Activated naive CD4-positive, alpha-beta T cell treated with anti-CD3 and anti-CD28 coated beads for 36 hours (primary cell): ENCODE measurements at regions not wholly inside any gene's neighbourhood (a gene's known extent, or its start where the extent isn't known, plus 50 kb on each side); places are given as distances from the start of the nearest gene placed in this dataset.

Experiments used
- CTCF ChIA-PET: fragments of 350-600 bp; sonication (Branson Sonifier 250); formaldehyde crosslinking; loops from one replicate; lab custom pipeline; 2021; ENCODE audit warnings: antibody characterized with exemption; lab: Charles Lee
- DNase-seq: peaks from one replicate; pipeline ENCODE4 v3.0.0-alpha.2; 2020
- H3K27ac Mint-ChIP-seq: one replicate; pipeline ENCODE4 v1.8.0; 2021; ENCODE audit warnings: mild to moderate bottlenecking, mixed read lengths
- H3K27me3 Mint-ChIP-seq: one replicate; pipeline ENCODE4 v1.8.0; 2021; ENCODE audit warnings: low read depth, mixed read lengths
- H3K36me3 Mint-ChIP-seq: one replicate; pipeline ENCODE4 v1.8.0; 2021; ENCODE audit warnings: low read depth, mixed read lengths
- H3K4me1 Mint-ChIP-seq: one replicate; pipeline ENCODE4 v1.8.0; 2021; ENCODE audit warnings: low read depth, mixed read lengths
- H3K4me3 Mint-ChIP-seq: one replicate; pipeline ENCODE4 v1.8.0; 2021; ENCODE audit warnings: mild to moderate bottlenecking, moderate library complexity, mixed read lengths
- H3K9me3 Mint-ChIP-seq: one replicate; pipeline ENCODE4 v1.8.0; 2021; ENCODE audit warnings: mixed read lengths
- intact Hi-C: fragments of 100-400 bp; cut with micrococcal nuclease; formaldehyde crosslinking; loops from one replicate; pipeline ENCODE4 v1.15.1; 2023

DNA sequence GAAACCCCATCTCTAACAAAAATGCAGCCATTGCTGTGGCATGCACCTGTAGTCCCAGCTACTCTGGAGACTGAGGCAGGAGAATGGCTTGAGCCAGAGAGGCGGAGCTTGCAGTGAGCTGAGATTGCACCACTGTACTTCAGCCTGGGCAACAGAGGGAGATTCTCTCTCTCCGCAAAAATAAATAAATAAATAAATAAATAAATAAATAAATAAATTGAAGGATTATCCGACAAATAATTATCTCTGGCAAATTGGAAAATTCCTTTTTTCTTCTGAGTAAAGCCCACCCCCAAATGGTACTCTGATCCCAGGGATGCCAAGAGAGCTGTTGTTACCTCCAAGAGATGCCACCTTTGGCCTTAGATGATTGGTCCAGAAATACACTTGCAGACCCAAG, 137.9 kb downstream of the SUDS3 start:
- CTCF ChIA-PET = no interaction called here
- no peak for DNase-seq
- Mint-ChIP-seq H3K27me3 (peaks cover 2% of the 10 kb centered on the region), H3K36me3 (no peaks in the 10 kb centered on the region), H3K27ac (no peak overlapping the region), H3K9me3 (no peaks in the 10 kb centered on the region), H3K4me3 (no peak overlapping the region), H3K4me1 (no peaks in the 10 kb centered on the region)
- intact Hi-C loops = no loop called here

DNA sequence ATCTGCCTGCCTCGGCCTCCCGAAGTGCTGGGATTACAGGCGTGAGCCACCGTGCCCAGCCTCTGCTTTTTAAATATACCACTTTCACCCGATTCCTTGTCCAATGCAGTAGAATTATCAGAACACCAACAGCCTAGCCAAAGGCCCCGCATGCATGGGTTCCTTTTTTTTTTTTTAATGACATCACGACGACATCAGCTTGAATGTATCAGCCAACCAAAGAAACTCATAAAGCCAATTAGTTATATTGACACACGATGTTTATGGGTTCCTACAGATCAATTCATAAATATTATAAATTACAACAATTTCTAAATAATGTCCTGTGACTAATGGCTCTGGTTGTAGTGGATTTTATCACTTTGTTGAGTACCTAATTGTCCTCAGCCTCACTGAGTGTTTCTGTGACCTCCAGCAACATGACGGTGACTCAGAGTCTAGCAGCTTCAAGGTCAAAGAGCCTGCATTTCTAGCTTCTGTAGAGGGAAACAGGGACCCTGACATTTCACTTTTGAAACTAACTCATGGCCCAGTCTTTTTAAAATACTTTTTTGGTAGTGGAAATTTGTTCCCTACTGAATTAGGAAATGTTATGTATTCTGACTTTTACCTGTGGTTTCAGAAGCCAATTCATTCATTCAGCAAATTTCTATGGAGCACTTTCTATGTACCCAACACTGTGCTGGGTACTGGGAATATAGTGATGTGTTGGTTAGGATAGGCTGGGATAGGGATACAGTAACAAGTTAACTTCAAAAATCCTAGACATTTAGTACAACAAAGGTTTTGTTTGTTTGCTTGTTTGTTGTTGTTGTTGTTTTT, 144.1 kb downstream of the SUDS3 start:
- Mint-ChIP-seq H3K36me3 (no peaks in the 10 kb centered on the region), H3K27ac (no peak overlapping the region), H3K4me3 (no peak overlapping the region), H3K4me1 (no peaks in the 10 kb centered on the region), H3K9me3 (no peaks in the 10 kb centered on the region), H3K27me3 (no peaks in the 10 kb centered on the region)
- intact Hi-C loops = no loop called here
- no peak for DNase-seq
- CTCF ChIA-PET = no interaction called here

DNA sequence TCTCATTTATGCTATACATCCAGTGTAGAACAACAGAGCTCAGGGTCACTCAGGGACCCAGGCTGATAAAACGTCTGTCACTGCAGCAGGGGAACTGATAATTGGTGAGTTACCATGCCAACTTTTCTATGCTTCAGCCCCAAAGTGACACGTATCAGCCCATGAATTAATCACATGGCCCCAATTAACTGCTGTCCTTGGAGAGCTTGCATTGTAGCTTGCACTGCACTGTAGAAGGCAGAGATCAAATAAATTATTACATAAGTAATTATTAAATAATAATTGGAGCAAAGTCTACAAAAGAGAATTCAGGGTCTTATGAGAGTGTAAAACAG, 144.6 kb downstream of the SUDS3 start:
- intact Hi-C loops = no loop called here
- H3K4me3 Mint-ChIP-seq = no peak overlapping the region
- H3K36me3 Mint-ChIP-seq = no peaks in the 10 kb centered on the region
- H3K9me3 Mint-ChIP-seq = no peaks in the 10 kb centered on the region
- no peaks in the 10 kb centered on the region for H3K4me1 Mint-ChIP-seq
- no peak overlapping the region for H3K27ac Mint-ChIP-seq
- H3K27me3 Mint-ChIP-seq = no peaks in the 10 kb centered on the region
- CTCF ChIA-PET = no interaction called here
- DNase-seq = no peak

DNA sequence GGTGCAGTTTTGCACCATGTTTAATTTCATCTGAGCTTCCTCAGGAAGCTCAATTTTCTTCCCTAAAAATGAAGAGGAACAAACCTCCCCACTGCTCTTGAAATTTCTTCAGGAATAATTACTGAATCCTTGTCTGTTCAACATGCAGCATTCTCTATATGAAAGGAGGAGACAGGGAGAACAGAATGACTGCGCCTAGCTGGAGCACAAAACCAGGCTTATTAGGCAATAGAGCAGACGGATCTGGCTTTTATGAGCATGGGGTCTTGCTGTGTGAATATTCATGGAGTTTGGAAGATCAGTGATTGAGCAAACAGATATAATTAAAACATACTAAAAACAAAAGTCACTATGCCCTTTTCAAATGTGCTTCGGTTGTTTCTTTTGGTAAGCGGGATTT, 148.1 kb downstream of the SUDS3 start:
- Mint-ChIP-seq H3K4me3 (no peak overlapping the region), H3K4me1 (no peaks in the 10 kb centered on the region), H3K27ac (no peak overlapping the region), H3K9me3 (no peaks in the 10 kb centered on the region), H3K27me3 (no peaks in the 10 kb centered on the region), H3K36me3 (no peaks in the 10 kb centered on the region)
- DNase-seq = no peak
- CTCF ChIA-PET = no interaction called here
- intact Hi-C loops = no loop called here

DNA sequence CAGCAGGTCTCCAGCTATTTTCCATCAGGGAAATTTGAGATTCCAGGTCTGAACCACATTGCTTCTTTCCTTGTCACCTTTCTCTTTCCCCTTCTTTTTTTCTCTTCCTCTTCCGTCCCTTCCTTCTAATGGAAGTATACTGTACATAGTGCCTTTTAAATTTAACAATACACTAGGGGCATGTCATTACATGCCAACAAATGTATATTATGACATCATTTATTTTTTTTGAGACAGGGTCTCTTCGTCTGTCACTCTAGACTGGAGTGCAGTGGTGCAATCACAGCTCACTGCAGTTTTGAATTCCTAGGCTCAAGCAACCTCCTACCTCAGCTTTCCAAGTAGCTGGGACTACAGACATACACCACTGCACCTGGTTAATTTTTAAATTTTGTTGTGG, 148.9 kb downstream of the SUDS3 start:
- intact Hi-C loops = no loop called here
- no peaks in the 10 kb centered on the region for H3K4me1 Mint-ChIP-seq
- no peak overlapping the region for H3K4me3 Mint-ChIP-seq
- no peaks in the 10 kb centered on the region for H3K27me3 Mint-ChIP-seq
- no peaks in the 10 kb centered on the region for H3K9me3 Mint-ChIP-seq
- no peaks in the 10 kb centered on the region for H3K36me3 Mint-ChIP-seq
- no peak overlapping the region for H3K27ac Mint-ChIP-seq
- no peak for DNase-seq
- CTCF ChIA-PET = no interaction called here

DNA sequence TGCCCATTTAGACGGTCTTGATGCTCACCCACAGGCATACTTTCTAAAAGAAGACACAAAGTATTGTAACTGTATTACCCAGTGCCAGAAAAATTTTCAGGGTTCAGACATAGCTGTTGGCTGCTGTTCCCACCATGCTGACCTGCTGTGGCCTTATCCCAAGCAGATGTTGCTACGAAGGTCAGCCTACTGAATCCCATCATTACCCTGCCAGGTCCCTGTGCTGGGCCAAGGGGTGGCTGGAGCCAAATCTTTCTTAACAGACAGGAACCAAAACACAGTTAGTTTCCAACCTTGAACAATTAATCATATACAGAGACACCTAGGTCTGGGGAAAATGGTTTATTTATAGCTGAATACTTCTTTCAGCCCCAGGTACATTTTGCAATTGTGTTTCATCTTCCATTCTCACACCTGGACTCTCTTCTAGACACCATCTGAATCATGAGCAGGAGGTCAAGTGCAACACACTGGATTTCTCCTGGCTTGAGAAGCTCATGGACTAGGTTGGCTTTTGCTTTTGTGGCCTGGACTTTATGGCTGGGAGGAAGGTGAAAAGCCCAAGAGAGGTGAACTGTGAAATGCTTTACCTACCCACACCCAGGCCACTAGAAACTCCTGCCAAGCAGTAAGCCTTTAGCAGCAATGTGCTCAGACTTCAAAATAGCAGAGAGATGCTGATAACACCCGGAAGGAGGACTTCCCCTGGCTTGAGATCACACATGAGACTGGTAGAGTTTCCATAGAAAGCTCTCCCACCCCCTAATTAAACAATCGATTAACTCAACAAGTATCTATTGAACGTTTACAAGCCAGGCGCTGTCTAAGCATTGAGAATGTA, 150.1 kb downstream of the SUDS3 start:
- intact Hi-C loops = no loop called here
- no peaks in the 10 kb centered on the region for H3K36me3 Mint-ChIP-seq

DNA sequence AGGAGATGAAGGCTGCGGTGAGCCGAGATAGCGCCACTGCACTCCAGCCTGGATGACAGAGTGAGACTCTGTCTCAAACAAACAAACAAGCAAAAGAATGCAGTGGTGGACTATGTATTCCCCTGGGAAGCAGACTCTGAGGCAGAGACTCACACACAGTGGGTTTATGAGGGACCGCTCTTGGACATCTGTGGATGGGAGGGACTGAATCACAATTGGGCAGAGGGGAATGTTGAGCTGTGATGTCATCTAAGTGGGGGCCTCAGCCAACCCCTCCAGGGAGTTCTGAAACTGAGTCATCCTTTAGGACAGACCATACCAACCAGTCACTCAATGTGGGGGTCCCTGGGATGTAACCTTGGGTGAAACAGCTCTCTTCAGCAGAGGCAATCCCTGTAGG, 151.0 kb downstream of the SUDS3 start:
- Mint-ChIP-seq H3K9me3 (peaks cover 6% of the 10 kb centered on the region), H3K36me3 (no peaks in the 10 kb centered on the region), H3K27me3 (no peaks in the 10 kb centered on the region), H3K4me1 (no peaks in the 10 kb centered on the region), H3K4me3 (no peak overlapping the region), H3K27ac (no peak overlapping the region)
- CTCF ChIA-PET = no interaction called here
- DNase-seq = no peak
- intact Hi-C loops = no loop called here

More for the DNA sequence above, 150.1 kb downstream of the SUDS3 start:
- DNase-seq = no peak
- Mint-ChIP-seq H3K27me3 (no peaks in the 10 kb centered on the region), H3K9me3 (peaks cover 6% of the 10 kb centered on the region), H3K4me3 (no peak overlapping the region), H3K4me1 (no peaks in the 10 kb centered on the region), H3K27ac (no peak overlapping the region)
- CTCF ChIA-PET = interaction anchor here (0.7 kb wide), 1 partner anchor 184 kb away, joined by 3 read pairs; no protein-coding TSS in a partner anchor

DNA sequence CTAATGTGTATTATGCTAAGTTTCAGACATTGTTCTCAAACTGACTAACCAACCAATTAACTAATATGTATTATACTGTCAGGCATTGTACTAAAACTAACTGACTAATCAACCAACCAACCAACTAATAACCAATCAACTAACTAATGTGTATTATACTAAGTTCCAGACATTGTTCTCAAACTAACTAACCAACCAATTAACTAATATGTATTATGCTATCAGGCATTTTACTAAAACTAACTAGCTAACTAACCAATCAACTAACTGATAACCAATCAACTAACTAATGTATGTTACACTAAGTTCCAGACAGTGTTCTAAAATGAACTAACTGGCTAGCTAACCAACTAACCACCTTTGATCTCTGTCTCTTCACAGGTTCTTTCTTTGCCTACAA, 152.3 kb downstream of the SUDS3 start:
- intact Hi-C loops = no loop called here
- peaks cover 6% of the 10 kb centered on the region for H3K9me3 Mint-ChIP-seq
- H3K4me3 Mint-ChIP-seq = no peak overlapping the region
- no peak for DNase-seq
- no peaks in the 10 kb centered on the region for H3K4me1 Mint-ChIP-seq
- CTCF ChIA-PET = no interaction called here
- H3K27me3 Mint-ChIP-seq = no peaks in the 10 kb centered on the region
- H3K36me3 Mint-ChIP-seq = no peaks in the 10 kb centered on the region
- H3K27ac Mint-ChIP-seq = no peak overlapping the region

DNA sequence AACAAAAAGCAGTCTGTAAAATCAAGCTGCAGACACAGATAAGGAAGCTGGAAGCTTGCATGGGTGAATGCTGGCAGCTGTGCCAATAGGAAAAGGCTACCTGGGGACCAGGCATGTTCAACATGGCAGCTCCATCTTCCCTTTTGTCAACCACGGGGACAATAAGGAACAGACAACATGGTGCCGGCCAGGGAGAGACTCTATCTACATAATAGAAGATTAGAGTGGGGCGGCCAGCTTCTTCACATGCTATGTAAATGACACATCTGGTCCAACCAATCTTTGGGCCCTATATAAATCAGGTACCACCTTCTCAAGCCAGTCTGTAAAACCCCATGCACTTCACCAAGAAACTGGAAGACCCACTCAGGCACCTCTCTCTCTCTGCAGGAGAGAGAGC, 157.6 kb downstream of the SUDS3 start:
- CTCF ChIA-PET = no interaction called here
- no peak for DNase-seq
- peaks cover 6% of the 10 kb centered on the region for H3K9me3 Mint-ChIP-seq
- H3K4me3 Mint-ChIP-seq = no peak overlapping the region
- H3K36me3 Mint-ChIP-seq = no peaks in the 10 kb centered on the region
- H3K4me1 Mint-ChIP-seq = no peaks in the 10 kb centered on the region
- peaks cover 3% of the 10 kb centered on the region for H3K27me3 Mint-ChIP-seq
- H3K27ac Mint-ChIP-seq = no peak overlapping the region
- intact Hi-C loops = no loop called here

DNA sequence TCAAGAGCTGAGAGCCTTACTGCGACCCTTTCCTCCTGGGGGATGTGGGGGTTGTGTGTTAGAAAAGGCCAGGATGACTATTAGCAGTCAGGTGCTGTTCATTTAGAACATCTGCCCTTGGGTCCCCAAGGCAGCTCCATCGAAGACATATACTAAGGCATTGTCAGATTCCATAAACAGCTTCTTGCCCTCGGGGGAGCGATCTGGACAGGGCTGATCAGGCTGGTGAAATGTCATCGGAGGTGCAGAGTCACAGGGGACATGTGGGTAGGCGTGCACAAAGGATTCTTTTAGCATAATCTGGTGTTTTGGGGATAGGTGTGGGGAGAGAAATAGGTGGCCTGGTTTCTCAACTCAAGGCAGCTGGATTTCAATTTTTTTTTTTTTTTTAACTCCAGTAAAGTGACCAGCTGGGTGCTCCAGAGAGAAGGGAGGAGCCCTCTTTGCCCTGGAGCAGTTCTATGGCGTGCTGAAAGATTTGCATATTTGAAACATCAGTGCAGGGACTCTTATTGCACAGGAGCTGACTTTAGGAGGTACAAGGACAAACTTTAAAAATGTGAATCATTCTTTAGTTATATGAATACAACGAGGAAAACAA, 160.1 kb downstream of the SUDS3 start:
- DNase-seq = no peak
- no peak overlapping the region for H3K4me3 Mint-ChIP-seq

DNA sequence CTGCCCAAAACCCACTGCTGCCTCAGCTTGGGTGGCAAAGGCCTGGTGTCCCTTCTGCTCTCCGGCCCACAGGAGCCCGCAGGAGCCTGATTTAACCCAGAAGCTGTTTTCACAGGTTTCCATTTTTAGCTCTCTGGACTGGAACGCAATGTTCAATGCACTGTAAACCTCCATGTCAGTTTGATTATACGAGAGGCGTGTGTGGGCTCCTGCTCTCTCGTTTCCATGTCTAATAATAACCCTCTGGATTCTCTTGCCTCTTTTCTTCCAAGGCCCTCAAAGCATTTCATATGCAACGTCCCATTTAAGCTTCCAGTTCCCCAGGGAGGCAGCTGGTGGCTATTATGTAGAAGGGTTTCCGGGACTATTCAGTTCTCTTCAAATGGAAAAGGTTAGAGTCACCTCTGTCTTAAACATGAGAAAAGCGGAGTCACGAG, 161.1 kb downstream of the SUDS3 start:
- no peak overlapping the region for H3K4me3 Mint-ChIP-seq
- no peak overlapping the region for H3K27ac Mint-ChIP-seq
- DNase-seq = no peak
- H3K27me3 Mint-ChIP-seq = peaks cover 3% of the 10 kb centered on the region
- no peaks in the 10 kb centered on the region for H3K9me3 Mint-ChIP-seq
- no peaks in the 10 kb centered on the region for H3K4me1 Mint-ChIP-seq
- no peaks in the 10 kb centered on the region for H3K36me3 Mint-ChIP-seq
- CTCF ChIA-PET = no interaction called here
- intact Hi-C loops = no loop called here

More for the DNA sequence above, 160.1 kb downstream of the SUDS3 start:
- Mint-ChIP-seq H3K27ac (no peak overlapping the region), H3K9me3 (no peaks in the 10 kb centered on the region), H3K36me3 (no peaks in the 10 kb centered on the region), H3K27me3 (peaks cover 3% of the 10 kb centered on the region), H3K4me1 (no peaks in the 10 kb centered on the region)
- intact Hi-C loops = no loop called here
- CTCF ChIA-PET = interaction anchor here (0.6 kb wide), 1 partner anchor 226 kb away, joined by 3 read pairs; no protein-coding TSS in a partner anchor

DNA sequence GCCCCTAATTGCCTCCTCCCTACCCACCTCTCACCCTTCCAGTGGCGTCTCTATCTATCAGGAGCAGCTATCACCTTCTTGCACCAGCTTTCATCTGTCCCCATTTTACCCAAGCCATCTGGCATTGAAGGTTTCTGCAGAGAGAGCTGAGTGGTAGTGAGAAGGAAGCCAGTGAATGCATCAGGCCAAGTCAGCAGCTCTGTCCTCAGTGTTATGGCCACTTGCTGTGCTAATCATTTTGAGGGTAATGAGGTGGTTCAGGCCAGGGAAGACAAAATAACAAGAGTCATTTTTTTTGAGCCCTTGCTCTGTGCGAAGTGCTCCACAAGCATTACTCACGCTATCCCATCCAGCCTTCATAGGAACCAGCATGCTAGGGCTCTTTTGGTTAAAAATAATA, 164.7 kb downstream of the SUDS3 start:
- H3K4me1 Mint-ChIP-seq = no peaks in the 10 kb centered on the region
- no peak overlapping the region for H3K27ac Mint-ChIP-seq
- no peaks in the 10 kb centered on the region for H3K9me3 Mint-ChIP-seq
- no peak overlapping the region for H3K4me3 Mint-ChIP-seq
- no peaks in the 10 kb centered on the region for H3K36me3 Mint-ChIP-seq
- H3K27me3 Mint-ChIP-seq = peaks cover 3% of the 10 kb centered on the region
- intact Hi-C loops = no loop called here
- DNase-seq = no peak
- CTCF ChIA-PET = no interaction called here
